Muscle of arm (tissue), 1 donor: ENCODE measurements at regions not wholly inside any gene's neighbourhood (a gene's known extent, or its start where the extent isn't known, plus 50 kb on each side); places are given as distances from the start of the nearest gene placed in this dataset.

Experiments
- DNase-seq: peaks from one replicate; pipeline ENCODE4 v3.0.0-alpha.2; 2013

- DNase-seq: peak; percentile 11
These were observed 974.0 kb upstream of the GHITM start for GRCh38 chr10:83165265-83165664.

- DNase-seq: no peak
These were observed 973.0 kb upstream of the GHITM start for GRCh38 chr10:83166344-83166743.

DNA sequence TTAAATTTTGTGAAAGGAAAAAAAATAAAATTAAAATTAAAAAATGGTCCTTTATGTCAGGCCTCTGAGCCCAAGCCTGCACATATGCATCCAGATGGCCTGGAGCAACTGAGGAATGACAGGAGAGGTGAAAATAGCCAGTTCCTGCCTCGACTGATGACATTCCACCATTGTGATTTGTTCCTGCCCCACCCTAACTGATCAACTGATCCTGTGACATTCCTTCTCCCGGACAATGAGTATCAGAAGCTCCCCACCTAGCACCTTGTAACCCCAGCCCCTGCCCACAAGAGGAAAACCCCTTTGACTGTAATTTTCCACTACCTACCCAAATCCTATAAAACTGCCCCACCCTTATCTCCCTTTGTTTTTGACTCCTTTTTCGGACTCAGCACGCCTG, 972.2 kb upstream of the GHITM start:
- no peak for DNase-seq

DNA sequence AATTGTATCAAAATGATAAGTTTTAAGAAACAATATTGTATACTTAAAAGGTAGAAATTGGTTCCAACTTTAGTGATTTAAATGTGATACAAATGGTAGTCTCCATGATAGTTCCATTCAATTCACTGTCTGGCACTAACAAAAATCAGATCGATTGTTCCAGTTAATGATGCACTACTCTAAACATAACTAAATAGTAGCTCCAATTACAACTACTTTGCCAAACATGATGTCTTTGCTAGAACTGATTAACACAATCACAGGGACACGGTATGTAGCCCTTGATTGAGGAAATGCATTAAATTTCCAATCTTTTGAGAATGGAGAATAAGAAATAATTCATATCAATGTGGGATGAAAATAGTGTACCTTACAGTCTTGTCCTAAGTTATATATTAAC, 962.4 kb upstream of the GHITM start:
- DNase-seq: no peak

DNA sequence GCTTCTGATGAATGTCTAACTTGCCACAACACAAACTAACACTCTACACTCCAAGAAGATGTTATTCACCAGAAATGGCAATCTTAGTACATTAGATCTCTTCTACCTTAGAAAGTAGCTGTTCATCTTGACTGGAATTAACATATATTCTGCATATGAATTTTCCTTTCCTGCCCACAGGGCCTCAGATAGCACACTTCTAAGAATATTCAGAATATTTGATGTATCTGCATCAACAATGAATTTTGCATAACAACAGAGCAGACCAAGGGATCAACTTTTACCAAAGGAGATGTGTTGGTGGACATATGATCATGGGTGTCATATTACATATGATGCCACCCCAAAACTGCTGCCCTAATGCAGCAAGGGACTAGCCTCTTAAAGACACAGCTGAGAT, 960.8 kb upstream of the GHITM start:
- no peak for DNase-seq

GRCh38 chr10:83179371-83179770, 959.9 kb upstream of the GHITM start:
- DNase-seq: no peak

DNA sequence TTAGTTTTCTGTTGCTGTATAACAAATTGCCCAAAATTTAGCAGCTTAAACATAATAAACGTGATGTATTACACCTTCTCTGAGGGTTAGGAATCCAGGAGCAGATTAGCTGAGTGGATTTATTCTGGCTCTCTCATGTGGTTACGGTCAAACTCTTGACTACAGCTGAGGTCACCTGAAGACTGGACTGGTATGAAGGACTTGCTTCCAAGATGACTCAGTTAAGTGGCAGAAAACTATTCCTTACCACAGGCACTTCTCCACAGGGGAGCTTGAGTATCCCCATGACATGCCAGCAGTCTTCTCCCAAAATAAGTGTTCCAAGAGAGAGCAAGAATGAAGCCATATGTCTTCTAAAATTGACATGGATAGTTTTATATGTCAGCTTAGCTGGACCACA, 957.2 kb upstream of the GHITM start:
- no peak for DNase-seq

DNA sequence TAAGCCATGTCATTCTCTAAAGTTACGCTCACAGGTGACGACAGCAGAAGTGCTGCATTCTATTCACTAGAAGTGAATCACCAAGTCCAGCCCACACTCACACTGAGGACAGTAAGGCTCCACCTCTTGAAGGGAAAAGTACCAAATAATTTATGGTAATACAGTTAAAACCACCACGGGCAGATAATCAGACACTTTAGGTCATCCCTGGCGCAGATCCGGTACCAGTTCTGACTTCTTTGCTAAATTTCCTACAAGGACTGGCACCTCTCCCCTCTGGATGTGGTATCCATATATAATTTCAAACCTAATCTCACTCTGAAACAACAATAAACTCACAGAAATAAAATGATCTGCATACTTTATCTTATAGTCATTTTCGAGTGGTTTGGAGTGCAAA, 954.7 kb upstream of the GHITM start:
- DNase-seq: no peak

- DNase-seq: no peak
These were observed 948.7 kb upstream of the GHITM start for GRCh38 chr10:83190614-83191013.

GRCh38 chr10:83193026-83193425, 946.3 kb upstream of the GHITM start:
- no peak for DNase-seq

- no peak for DNase-seq
These were observed 944.3 kb upstream of the GHITM start for GRCh38 chr10:83195021-83195420.

DNA sequence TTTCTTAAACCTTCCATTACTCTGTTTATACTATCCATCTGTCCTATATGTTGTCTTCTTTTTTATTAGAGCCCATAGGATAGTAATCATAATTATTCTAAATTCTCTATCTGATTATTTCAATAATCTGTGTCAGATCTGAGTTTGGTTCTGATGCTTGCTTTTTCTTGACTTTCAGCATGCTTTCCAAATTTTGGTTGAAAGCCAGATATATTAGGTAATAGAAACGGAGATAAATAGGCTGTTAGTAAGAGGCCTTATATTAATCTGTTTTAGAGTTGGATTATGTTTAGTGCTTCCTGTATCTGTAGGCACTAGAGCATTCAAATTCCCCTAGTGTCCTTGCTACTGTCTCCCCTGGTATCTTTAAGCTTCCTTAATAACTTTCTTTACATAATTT, 939.9 kb upstream of the GHITM start:
- DNase-seq: no peak

GRCh38 chr10:83205861-83206260, 933.4 kb upstream of the GHITM start:
- DNase-seq: no peak

GRCh38 chr10:83212632-83213334, 926.5 kb upstream of the GHITM start:
- DNase-seq: peak; percentile 25

- DNase-seq: no peak
These were observed 925.2 kb upstream of the GHITM start for GRCh38 chr10:83214136-83214535.

DNA sequence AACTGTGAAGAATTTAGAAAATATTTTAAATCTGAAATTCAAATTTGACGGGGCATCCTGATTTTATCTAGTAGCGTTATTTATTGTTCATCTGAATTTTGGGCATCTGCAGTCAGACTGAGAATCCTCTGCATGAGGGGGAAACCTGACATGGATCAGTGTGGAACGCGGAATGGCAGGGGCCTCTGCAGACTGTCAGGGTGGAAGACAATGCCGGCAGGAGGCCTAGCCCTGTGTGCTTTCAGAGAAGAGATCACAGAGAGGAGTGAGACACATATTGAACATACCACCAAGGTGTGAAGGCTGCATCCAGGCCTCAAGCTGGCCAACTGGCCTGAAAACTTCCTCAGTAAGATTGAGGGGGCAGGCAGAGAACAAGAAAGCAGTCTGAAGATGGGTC, 921.1 kb upstream of the GHITM start:
- DNase-seq: no peak

DNA sequence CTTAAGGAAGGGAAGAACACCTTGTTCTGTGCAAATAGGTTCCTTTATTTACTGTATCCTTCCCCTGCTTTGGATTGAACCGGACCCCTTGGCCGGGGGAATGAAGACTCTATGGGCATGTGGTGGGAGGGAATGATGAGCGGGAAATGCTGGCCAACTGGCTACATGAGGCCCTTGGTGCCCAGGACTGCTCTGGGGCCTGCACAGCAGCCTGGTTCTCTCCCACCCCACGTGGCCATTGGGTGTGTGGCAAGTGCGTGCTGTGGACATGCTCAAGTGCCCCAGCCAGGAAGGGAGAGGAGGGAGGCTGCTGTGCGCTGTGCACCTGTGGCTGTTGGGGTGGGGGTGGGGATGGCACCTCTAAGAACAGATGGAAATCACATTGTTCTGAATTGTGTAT, 917.0 kb upstream of the GHITM start:
- no peak for DNase-seq

- DNase-seq: no peak
These were observed 916.2 kb upstream of the GHITM start for GRCh38 chr10:83222832-83223742.

DNA sequence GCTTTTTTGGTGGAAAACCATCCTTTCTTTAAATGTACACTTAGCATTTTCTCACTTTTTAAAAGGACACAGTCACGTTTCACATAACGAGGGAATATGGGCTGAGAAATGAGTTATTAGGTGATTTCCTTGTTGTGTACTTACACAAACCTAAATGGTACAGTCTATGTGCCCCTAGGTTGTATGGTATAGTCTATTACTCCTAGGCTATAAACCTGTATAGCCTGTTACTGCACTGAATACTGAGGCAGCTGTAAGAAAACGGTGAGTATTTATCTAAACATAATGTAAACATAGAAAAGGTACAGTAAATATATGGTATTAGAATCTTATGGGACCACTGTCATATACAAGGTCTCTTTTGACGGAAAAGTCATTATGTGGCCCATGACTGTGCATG, 913.5 kb upstream of the GHITM start:
- DNase-seq: no peak

- no peak for DNase-seq
These were observed 909.3 kb upstream of the GHITM start for GRCh38 chr10:83229991-83230390.

- DNase-seq: no peak
These were observed 905.6 kb upstream of the GHITM start for GRCh38 chr10:83233691-83234090.

GRCh38 chr10:83248106-83248631, 891.1 kb upstream of the GHITM start:
- DNase-seq: no peak

DNA sequence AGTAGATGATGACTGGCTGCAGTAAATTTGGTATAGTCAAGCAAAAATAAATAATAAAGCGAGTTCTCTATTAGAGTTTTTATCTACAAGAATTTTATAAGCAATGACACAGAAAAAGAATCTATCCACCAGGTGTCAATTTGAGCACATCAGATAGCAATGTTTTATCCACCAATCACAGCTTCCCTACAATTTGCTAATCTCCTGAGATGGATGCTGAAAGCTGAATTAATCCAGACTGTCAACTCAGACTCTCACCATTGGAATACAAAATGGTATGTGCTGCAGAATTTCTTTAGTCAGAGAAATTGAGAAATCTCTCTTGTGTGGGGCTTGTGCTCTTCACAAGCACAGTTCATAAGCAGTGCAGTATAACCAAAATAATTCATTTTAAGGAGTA, 888.9 kb upstream of the GHITM start:
- no peak for DNase-seq
